ENCODE measurements at regions not wholly inside any gene's neighbourhood (a gene's known extent, or its start where the extent isn't known, plus 50 kb on each side); places are given as distances from the start of the nearest gene placed in this dataset.

DNA sequence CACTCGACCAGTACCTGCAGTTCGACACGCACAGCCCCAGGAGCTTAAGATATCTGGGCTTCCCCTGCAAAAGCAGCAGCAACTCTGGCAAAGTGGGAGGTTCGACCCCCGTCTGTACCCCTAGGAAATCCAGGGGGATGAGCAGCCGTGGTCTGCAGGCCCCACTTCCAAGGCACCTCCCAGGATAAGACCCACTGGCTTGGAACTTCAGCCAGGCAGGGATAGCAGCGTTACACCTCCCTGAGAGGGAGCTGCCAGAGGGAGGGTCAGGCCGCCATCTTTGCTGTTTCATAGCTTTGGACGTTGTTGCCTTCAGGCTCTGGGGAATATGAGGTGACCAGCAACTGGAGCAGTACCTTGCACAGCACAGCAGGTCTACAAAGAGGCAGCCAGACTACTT lies 351.1 kb downstream of the SOX11 start:
- TF ChIP-seq POLR2A (IDR thresholded peaks at IDR 0.05; ENCODE audit: borderline replicate concordance, extremely low read depth, insufficient read depth, insufficient read length), result no peak
- TF ChIP-seq CTCF (IDR thresholded peaks at IDR 0.05 in 2 of 3, conservative IDR thresholded peaks at IDR 0.05 in 1 of 3; ENCODE audit: borderline replicate concordance in 1 of 3, insufficient read depth in 1 of 3, low read depth in 2 of 3, low read length in 2 of 3), result no peak
- TF ChIP-seq ZBTB33 (IDR thresholded peaks at IDR 0.05; ENCODE audit: extremely low read depth, insufficient replicate concordance, low read length), result no peak
- TF ChIP-seq ZNF274 (IDR thresholded peaks at IDR 0.05; ENCODE audit: low read depth, low read length), result no peak
- TF ChIP-seq SIN3A (IDR thresholded peaks at IDR 0.05; ENCODE audit: low read depth), result no peak
- no peak for TF ChIP-seq CEBPB (IDR thresholded peaks at IDR 0.05; ENCODE audit: low read depth)
- no peak for TF ChIP-seq SP1 (IDR thresholded peaks at IDR 0.05; ENCODE audit: low read depth)
- TF ChIP-seq EZH2 (IDR thresholded peaks at IDR 0.05), result no peak
- no peak for TF ChIP-seq EZH2phosphoT487 (IDR thresholded peaks at IDR 0.05; ENCODE audit: borderline replicate concordance)
- TF ChIP-seq YY1 (IDR thresholded peaks at IDR 0.05; ENCODE audit: extremely low read depth, insufficient replicate concordance, low read depth, low read length), result no peak
- no peak for TF ChIP-seq POLR2AphosphoS5 (IDR thresholded peaks at IDR 0.05; ENCODE audit: low read depth, low read length)
- TF ChIP-seq, protein P1, sequence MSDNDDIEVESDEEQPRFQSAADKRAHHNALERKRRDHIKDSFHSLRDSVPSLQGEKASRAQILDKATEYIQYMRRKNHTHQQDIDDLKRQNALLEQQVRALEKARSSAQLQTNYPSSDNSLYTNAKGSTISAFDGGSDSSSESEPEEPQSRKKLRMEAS (IDR thresholded peaks at IDR 0.05), result no peak
- TF ChIP-seq FOSL1 (IDR thresholded peaks at IDR 0.05; ENCODE audit: low read depth), result no peak
- no peak for TF ChIP-seq RAD21 (IDR thresholded peaks at IDR 0.05; ENCODE audit: low read depth)

Data from HCT116 (cell line).